HG03064 (cell line): ENCODE measurements at regions not wholly inside any gene's neighbourhood (a gene's known extent, or its start where the extent isn't known, plus 50 kb on each side); places are given as distances from the start of the nearest gene placed in this dataset.

Experiments
- ATAC-seq: cut with Tn5 transposase; IDR thresholded peaks from one replicate; pipeline ENCODE4 v1.9.1; 2021; ENCODE audit warnings: low read depth; ENCODE audit not compliant: unreplicated experiment

DNA sequence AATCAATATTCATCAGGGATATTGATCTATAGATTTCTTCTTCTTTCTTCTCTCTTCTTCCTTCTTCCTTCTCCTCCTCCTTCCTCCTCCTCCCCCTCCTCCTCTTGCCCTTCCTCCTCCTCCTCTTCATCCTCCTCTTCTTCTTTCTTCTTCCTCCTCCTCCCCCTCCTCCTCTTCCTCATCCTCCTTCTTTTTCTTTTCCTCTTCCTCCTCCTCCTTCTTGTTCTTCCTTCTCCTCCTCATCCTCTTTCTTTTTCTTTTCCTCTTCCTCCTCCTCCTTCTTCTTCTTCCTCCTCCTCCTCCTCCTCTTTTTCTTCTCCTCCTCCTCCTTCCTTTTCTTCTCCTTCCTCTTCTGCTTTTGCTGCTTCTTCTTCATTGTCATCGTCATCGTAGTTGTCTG is 52.4 kb upstream of the SERINC1 start:
- no peak for ATAC-seq

DNA sequence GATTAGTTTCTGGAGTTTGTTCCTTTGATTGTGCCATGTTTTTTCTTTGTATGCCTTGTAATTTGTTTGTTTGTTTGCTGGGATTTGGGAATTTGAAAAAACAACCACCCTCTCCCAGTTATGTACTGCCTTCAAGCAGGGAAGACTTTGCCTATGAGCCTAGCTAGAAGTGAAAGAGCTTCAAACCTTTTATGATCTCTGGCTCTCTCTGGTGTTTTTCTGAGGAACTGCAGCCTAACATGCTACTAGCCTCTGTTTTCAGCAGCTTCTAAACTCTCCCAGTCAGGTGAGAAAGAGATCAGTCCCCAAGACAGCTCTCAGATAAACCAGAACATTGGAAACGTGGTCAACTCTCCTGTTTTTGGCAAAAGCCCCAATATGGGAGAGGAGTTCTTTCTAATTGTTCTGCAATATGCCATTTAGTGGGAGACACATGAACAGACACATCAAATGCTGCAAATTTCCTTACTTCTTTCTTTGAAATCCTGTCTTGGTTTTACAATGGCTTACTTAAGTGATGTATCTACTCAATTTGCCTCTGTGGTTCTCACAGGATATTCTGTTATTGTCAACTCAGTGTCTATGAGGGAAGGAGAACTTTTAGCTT is 58.9 kb upstream of the SERINC1 start:
- peak; percentile 85 for ATAC-seq

DNA sequence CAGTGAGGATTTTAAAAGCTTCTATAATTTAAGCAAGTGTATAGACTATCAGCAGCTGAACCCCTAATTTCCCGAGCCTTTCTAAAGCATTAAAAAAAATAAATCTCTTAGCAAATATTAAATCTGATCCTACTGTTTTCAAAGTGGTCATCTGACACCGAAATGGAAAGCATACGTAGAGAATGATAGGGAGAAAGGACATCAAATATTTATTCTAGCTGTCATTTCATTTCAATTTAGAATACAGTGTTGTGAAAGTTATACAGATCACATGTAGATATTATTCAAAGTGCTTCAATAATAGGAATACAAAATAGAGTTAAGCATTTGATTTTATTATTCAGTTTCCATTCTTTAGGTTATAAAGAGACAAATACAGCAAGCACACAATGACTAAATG is 61.9 kb upstream of the PKIB start:
- ATAC-seq = no peak

DNA sequence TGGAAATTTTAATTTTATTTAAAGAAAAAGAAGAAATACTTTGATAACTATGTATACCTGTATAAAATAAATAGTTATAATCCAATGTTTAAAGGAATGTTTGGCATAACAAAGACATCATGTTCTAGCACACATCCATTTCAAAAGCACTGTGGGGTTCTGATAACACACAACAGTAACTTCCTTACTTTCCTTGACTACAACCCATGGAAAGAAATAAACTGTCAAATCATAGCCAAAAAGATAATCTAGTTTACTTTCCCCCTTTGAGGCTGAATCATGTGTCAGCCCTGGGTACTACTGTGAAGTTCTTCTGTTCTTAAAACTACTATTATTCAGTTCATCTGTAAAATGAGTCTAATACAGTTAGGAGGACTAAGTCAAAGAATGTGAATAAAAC is 61.4 kb upstream of the PKIB start:
- ATAC-seq = no peak

DNA sequence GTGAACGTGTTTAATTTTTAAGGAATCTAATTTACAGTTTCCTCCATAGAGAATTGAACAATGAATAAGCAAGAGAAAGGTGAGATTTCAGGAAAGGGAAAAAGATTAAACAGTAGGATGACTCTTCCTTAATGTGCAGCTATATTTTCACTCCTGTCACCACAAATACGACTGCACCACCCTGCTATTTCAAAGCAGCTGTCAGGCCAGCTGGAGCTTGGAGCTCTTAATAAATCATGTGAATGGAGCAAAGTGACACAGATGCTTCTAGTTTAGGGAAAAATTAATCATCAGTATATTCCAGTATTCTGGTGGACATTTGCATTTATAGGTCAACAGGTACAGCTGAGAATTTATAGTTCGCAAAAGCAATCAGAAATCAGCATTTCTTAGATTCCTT is 56.5 kb upstream of the PKIB start:
- ATAC-seq = no peak

DNA sequence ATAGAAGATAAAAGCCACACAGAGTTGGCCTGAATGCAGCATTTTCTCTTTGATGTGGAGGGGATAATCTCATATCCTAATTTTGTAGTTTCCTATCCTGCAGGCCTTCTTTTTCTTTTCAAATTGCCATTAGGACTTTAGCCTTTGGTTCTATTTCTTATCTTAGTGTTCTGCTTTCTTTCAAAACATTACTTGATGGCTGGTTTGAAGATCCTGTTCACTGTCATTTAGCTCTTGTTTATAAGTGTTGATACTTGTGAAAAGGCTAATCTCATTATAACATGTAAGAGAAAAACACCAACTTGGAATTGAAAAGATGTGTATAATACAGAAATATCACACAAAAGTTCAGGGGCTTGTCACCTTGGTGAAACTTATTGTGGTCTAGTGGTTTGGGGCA is 54.6 kb upstream of the PKIB start:
- no peak for ATAC-seq

DNA sequence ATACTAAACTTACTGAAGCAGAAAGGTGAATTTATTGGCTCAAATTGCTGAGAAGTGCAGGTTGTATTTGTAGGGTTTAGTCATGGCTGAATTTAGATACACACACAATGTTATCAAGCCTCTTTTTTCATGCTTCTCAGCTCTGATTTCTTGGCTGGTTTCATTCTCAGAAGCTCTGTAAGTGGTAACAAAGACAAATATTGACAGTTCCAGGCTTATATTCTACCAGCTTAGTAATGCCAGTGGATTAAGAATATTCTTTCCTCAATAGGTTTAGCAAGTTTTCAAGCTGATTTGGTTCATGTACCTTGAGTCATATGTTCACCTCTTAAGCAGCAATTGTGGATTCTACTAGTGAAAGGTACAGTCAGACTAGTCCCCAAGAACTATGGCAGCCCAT is 52.1 kb upstream of the PKIB start:
- no peak for ATAC-seq
